T47D (cell line): ENCODE measurements at regions not wholly inside any gene's neighbourhood (a gene's known extent, or its start where the extent isn't known, plus 50 kb on each side); places are given as distances from the start of the nearest gene placed in this dataset.

ENCODE experiments used
- DNase-seq, 2 experiments: peaks; one replicate each; pipeline versions ENCODE4 v3.0.0 to v3.0.0-alpha.2; 2011 to 2012; ENCODE audit warnings: low read depth in 1 of 2, low spot score in 1 of 2
- JUND ChIP-seq: IDR thresholded peaks from 2 replicates; pipeline ENCODE4 v1.6.1; 2012; ENCODE audit warnings: low read depth
- in situ Hi-C: cut with HindIII; loops from 2 replicates; pipeline ENCODE4 v1.10.0; 2016; ENCODE audit warnings: low sequenced_read_pairs, low pct_unique_long_range_greater_than_20kb

DNA sequence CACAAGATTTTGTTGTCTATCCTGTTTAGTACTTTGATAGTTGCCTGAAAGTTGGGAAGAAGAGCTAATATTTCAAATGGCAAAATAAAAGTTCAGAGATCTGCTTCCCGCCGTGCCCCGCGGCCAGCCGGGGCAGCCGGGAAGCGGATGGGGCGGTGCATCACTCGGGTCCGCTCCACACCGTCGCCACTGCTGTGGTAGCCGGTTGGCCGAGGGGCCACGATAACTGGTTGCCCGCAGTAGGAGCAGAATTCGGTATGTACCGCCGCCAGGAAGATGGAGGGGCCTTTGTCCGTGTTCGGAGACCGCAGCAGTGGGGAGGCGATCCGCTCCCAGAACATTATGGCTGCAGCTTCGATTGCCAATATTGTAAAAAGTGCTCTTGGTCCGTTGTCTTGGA, 427.2 kb upstream of the PDE3A start:
- in situ Hi-C loops, result no loop called here
- no peak for DNase-seq
- no peak for TF ChIP-seq JUND

DNA sequence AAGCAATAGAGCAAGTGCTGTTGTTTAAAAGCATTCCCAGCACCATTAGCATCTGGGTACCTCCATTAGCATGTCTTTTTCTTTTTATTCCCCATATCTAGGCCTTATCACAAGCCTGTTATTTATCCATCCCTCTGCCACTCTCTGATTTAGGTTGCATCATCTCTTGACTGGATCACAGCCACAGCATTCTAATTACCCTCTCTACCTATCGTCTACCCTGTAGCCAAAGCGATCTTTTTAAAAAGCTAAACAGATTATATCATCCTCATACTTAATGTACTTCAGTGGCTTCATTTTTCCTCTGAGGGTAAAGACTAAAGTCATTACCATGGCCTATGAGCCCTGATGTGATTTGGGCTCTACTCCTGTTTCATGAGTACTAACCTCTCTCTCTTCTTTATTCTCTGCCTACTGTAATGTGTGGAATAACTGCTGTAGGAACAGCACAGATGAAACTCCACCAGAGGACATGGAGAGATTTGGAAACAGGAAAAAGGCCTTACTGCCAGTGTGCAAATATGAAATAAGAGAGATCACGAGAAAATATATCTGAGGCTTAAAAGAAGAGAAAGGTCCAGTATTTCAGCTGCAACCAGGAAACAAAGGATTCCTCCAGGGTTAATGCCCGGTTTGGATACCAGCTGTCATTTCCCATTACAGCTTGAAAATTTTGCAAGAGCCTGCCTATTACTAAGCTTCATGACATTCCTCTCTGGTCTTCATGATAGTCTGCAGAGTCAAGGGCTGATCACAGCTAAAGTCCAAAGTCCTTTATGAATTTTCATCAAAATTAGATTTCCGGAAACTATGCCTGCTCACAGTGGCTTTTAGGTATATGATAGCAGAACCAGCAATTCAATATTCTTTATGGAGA, 422.5 kb upstream of the PDE3A start:
- in situ Hi-C loops, result no loop called here
- no peak for TF ChIP-seq JUND
- DNase-seq, result no peak

DNA sequence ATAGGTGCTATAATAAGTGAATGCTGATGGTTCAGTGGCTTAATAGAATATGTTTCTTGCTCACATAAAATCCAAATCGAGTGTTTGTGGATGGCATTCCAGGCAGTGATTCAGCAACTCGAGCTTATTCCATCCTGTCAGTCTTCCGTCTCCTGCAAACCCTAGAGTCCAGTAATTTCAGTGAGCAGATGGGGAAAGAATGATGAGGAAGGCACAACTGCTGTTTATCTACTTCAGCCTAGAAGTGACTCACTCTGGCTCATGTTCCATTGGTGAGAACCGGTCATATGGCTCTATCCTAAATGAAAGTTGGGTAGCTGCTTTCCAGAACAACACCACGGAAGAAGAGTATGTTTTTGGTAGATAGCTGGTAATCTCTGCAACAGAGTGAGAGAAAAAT, 421.8 kb upstream of the PDE3A start:
- DNase-seq, result no peak
- TF ChIP-seq JUND, result no peak
- in situ Hi-C loops, result no loop called here

DNA sequence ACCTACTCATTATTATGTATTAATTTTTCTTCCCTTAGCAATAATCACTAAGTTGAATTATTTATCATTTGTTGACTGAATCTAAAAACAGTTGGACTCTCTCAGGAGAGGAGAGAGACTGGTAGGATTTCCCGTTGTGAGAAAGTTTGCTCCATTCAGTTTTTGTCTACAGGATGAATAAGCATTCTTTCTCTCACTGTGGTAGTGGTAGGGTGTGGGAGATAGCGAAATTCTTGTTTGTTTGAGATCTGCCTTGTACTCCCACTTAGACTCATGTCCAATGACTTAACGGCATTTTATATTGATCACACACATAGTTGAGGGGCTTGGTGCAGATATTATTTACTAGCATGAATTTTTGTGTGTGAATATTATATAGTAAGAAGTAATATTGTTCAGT, 421.0 kb upstream of the PDE3A start:
- no peak for DNase-seq
- in situ Hi-C loops, result no loop called here
- no peak for TF ChIP-seq JUND

DNA sequence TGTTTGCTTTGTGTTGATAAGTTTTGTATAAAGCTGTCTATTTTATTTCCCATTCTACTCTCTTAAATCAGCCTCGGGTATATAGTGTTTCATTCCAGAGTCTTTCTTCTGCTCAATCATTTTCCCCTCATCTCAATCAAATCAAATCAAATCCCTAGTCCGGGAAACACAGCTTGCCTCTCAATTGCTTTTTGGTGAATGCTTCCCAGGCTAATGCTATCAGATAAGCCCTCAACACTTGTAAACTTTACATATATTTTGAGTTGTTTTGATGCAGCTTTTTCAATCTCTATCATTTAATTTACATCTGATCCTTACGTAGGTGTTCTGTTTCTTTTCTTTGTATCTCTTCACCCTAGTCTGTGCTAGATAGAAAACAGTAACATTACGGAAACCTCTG, 416.7 kb upstream of the PDE3A start:
- no peak for DNase-seq
- in situ Hi-C loops, result no loop called here
- no peak for TF ChIP-seq JUND

DNA sequence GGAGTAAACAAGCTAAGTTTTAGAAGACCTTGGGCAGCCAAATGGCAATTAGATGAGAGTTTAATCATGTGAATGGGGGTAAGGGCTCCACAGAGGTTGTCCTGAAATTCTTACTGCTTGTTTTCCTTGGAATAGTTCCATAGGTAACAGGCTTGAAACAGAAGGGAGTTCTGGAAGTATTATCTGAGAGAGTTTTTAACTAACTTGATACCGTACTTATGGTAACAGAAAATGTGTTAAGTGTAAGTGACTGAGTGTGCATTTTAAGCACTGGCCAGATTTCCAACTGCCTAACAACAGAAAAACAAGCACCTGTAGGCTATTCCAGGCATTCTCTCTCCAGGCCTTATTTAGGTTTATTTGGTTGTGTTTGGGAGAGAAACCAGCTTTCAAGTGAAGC, 414.6 kb upstream of the PDE3A start:
- no peak for DNase-seq
- no peak for TF ChIP-seq JUND
- in situ Hi-C loops, result no loop called here

DNA sequence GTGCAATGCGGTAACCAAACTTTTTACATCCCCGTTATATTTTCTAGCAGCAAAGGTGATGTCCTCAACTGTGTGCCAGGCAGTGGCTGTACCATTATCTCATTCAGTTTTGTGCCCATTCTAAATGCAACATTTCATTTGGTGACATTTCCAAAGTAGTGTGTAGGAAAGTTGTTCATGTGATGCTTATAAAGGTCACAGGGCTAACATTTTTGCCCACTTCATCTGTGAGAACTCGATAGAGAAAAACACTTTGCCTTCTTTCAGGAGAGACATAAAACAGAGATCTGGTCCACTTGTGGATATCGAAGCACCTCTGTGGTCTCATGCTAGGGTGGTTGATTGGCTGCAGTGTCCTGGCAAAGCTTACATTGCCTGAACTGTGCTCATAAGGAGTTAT, 414.2 kb upstream of the PDE3A start:
- TF ChIP-seq JUND, result no peak
- no peak for DNase-seq
- in situ Hi-C loops, result no loop called here

DNA sequence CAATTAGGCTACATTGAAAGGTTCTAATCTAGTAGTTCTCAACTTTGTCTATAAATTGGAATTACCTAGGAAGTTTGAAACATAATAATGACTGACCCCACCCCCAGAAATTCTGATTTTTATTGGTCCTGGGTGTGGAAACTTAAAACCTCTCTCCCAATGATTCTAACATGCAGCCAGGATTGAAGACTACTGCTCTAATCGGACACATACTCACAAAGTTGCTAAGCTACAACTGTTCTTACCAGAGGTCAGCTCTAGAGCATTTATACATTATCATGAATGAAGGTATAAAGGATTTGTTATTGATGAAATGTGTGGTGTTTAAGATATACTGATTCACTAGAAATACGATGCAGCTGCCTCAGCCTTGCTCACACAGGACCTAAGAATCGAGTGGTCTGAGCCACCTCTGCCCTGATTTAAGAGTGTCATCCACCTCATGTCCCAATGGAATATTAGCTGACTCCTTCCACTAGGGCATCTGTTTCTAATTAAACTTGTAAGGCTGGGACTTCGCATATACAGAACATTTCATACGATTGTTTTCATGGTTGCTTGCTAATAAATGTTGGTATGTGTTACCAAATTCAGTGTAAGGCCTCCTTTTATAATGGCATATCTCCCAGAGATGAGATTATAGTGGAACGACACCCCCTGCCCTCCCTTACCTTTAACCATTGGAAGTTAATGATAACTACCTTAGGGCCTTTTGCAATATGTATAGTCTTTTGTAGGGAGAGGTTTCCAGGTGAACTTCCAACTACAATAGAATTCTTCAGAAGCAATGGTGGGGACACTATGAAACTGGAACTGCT, 410.8 kb upstream of the PDE3A start:
- in situ Hi-C loops, result no loop called here
- TF ChIP-seq JUND, result no peak
- DNase-seq, result no peak

DNA sequence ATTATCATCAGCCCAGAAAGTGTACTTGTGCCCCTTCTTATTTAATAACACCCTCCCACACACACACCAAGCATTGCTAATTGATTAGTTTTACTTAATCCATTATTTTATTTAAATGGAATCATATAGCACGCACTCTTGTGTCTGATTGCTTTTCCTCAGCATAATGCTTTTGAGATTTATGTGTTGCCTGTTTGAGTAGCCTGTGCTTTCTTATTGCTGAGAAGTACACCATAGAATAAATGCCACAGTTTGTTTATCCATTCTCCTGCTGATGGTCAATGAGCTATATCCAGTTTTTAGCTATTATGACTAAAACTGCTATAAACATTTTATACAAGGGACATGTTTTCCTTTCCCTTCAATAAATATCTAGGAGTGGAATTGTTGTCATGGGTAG, 409.9 kb upstream of the PDE3A start:
- DNase-seq, result no peak
- in situ Hi-C loops, result no loop called here
- TF ChIP-seq JUND, result no peak

DNA sequence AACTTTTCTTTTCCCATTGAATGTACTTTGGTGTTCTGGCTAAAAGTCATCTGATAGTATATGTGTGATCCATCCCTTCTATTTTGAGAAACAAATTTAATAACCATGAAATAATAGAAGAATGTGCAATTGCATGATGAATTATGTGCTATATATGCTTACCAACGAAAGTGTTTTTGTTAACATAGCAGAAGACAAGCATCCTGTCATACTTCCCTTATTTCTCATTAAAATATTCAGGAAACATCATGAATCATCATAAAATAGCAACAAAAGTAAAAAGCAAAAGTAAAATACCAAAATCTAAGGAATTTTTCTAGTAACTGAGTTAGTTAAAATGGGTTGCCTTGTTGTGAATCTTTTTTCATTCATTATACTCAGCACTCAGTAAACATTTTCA, 409.0 kb upstream of the PDE3A start:
- DNase-seq, result no peak
- TF ChIP-seq JUND, result no peak
- in situ Hi-C loops, result no loop called here

DNA sequence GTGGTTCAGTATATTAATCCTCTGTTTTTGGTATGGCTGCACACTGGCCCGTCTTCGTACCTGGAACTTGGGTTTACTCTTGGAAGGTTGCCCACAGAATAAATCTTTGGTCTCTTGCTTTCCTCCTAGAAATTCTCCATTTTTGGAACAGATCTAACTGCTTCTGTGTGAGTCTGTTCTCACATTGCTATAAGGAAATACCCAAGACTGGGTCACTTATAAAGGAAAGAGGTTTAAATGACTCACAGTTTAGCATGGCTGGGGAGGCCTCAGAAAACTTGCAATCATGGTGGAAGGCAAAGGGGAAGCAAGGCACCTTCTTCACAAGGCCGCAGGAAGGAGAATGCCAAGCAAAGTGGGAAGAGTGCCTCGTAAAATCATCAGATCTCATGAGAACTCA, 407.8 kb upstream of the PDE3A start:
- in situ Hi-C loops, result no loop called here
- DNase-seq, result no peak
- no peak for TF ChIP-seq JUND

DNA sequence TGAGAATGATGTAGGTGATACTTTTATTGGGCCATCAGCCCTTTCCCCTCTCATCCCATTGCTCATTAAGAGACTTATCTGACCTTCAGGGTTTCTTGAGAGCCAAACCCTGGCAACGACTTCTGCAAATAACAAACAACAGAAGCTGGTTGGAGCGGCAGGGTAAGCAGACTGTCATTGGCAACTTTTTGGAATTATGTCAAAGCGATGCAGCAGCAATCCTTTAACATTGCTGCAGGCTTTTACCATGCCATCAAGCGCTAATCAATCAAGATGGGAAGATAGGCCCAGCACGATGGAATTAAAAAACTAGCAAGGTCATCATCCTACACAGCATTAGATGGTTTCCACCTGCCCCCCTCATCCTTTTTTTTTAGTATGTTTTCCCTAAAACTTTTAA, 406.1 kb upstream of the PDE3A start:
- in situ Hi-C loops, result no loop called here
- no peak for DNase-seq
- TF ChIP-seq JUND, result no peak

DNA sequence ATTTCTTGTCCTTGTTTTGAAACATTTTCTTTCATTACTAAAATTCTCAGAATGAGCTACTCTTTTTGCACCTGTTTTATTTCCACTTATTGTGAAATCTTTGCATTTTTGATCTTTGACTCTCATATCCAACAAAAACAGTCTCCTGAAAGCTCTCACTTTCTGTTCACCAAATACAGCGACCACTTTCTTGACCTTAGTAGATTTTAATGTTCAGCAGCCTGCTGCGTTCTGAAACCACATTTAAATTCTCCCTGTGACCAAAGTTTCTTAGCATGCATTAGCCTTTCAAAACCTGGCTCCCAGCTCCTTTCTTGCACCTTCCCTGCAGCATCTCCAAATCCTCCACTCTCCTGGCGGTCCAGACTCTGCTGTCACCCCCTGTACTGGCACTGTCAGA, 404.4 kb upstream of the PDE3A start:
- DNase-seq, result no peak
- no peak for TF ChIP-seq JUND
- in situ Hi-C loops, result no loop called here
